B cell (primary cell): ENCODE measurements at regions not wholly inside any gene's neighbourhood (a gene's known extent, or its start where the extent isn't known, plus 50 kb on each side); places are given as distances from the start of the nearest gene placed in this dataset.

ENCODE experiments used
- ATAC-seq: fragments of 200-7000 bp; cut with Tn5 transposase; one replicate; pipeline ENCODE4 v1.10.0; 2021; ENCODE audit warnings: low read depth, mild to moderate bottlenecking, moderate number of reproducible peaks, moderate library complexity
- CTCF ChIA-PET: fragments of 350-600 bp; sonication (Branson Sonifier 250); formaldehyde crosslinking; loops from one replicate; lab custom pipeline; 2021; ENCODE audit warnings: antibody characterized with exemption, inconsistent platforms; lab: Charles Lee
- POLR2A ChIA-PET: fragments of 350-600 bp; sonication (Branson Sonifier 250); formaldehyde crosslinking; loops from one replicate; lab custom pipeline; 2021; ENCODE audit warnings: antibody characterized with exemption; lab: Charles Lee
- DNase-seq: peaks from one replicate; pipeline ENCODE4 v3.0.0; 2013
- H2AFZ ChIP-seq: 2 replicates; pipeline ENCODE4 v1.6.1; 2012; ENCODE audit warnings: mild to moderate bottlenecking, low read depth, low read length; ENCODE audit not compliant: insufficient read depth, poor library complexity, severe bottlenecking
- H3K27ac ChIP-seq, 2 donors: 1 replicate in 1 of 2; 2 replicates in 1 of 2; pipeline ENCODE4 v1.5.1; 2012 to 2013; ENCODE audit warnings: low read length in 2 of 2, mild to moderate bottlenecking in 2 of 2, moderate library complexity in 1 of 2
- H3K27me3 ChIP-seq, 4 experiments: fragments of 200-600 bp in 1 of 4; sonication (generic) in 1 of 4; replicated peaks in 1 of 4; 1 replicate in 2 of 4; 2 replicates in 2 of 4; pipeline versions ENCODE4 v1.6.1 to v1.7.0; 2013 to 2016; ENCODE audit warnings: low read length in 3 of 4, mild to moderate bottlenecking in 2 of 4, mixed read lengths in 1 of 4, moderate library complexity in 1 of 4; ENCODE audit not compliant: insufficient read depth in 4 of 4, control insufficient read depth in 3 of 4; ENCODE audit errors: control extremely low read depth in 1 of 4
- H3K36me3 ChIP-seq, 2 experiments: replicated peaks in 1 of 2; 1 replicate in 1 of 2; 2 replicates in 1 of 2; pipeline versions ENCODE4 v1.6.1 to v1.7.1; 2013; ENCODE audit warnings: low read length in 1 of 2; ENCODE audit not compliant: insufficient read depth in 2 of 2, control insufficient read depth in 1 of 2; ENCODE audit errors: control extremely low read depth in 1 of 2, extremely low read depth in 1 of 2
- H3K4me1 ChIP-seq, 2 donors: fragments of 200-600 bp in 1 of 2; sonication (generic) in 1 of 2; 1 replicate in 1 of 2; 2 replicates in 1 of 2; pipeline versions ENCODE4 v1.5.1 to v1.6.1; 2013 to 2017; ENCODE audit warnings: low read length in 2 of 2; ENCODE audit not compliant: control insufficient read depth in 2 of 2, insufficient read depth in 2 of 2
- H3K4me2 ChIP-seq: replicated peaks from 2 replicates; pipeline ENCODE3; 2012; ENCODE audit warnings: mild to moderate bottlenecking, low read depth, low read length; ENCODE audit not compliant: poor library complexity, severe bottlenecking
- H3K4me3 ChIP-seq, 5 experiments: fragments of 200-600 bp in 1 of 5; sonication (generic) in 1 of 5; 1 replicate in 3 of 5; 2 replicates in 2 of 5; pipeline versions ENCODE4 v1.5.1 to v1.7.0; 2011 to 2016; ENCODE audit warnings: low read length in 4 of 5, mild to moderate bottlenecking in 4 of 5, low read depth in 2 of 5, control low read depth in 1 of 5, moderate library complexity in 1 of 5; ENCODE audit not compliant: insufficient read depth in 1 of 5; ENCODE audit errors: control extremely low read depth in 1 of 5, extremely low read depth in 1 of 5
- H3K79me2 ChIP-seq: fragments of 200-600 bp; sonication (generic); one replicate; pipeline ENCODE4 v1.6.0; 2016; ENCODE audit warnings: low read length; ENCODE audit not compliant: control insufficient read depth, insufficient read depth
- H3K9ac ChIP-seq: fragments of 200-600 bp; sonication (generic); 2 replicates; pipeline ENCODE4 v1.6.1; 2017; ENCODE audit warnings: mild to moderate bottlenecking, low read length, moderate library complexity
- H3K9me3 ChIP-seq, 3 donors: one replicate each; pipeline versions ENCODE4 v1.6.1 to v1.7.1; 2013; ENCODE audit warnings: low read length in 2 of 3; ENCODE audit not compliant: control insufficient read depth in 2 of 3, insufficient read depth in 1 of 3; ENCODE audit errors: control extremely low read depth in 1 of 3
- H4K20me1 ChIP-seq: 2 replicates; pipeline ENCODE4 v1.6.0; 2012; ENCODE audit warnings: mild to moderate bottlenecking, low read length; ENCODE audit not compliant: insufficient read depth, control insufficient read depth, poor library complexity, severe bottlenecking
- H3K27ac Mint-ChIP-seq: one replicate; pipeline ENCODE4 v1.8.0; 2021; ENCODE audit warnings: mixed read lengths
- H3K27me3 Mint-ChIP-seq: one replicate; pipeline ENCODE4 v1.8.0; 2021; ENCODE audit warnings: mixed read lengths
- H3K4me1 Mint-ChIP-seq: one replicate; pipeline ENCODE4 v1.8.0; 2021; ENCODE audit warnings: mixed read lengths
- H3K4me3 Mint-ChIP-seq: one replicate; pipeline ENCODE4 v1.8.0; 2021; ENCODE audit warnings: mixed read lengths
- H3K9me3 Mint-ChIP-seq: one replicate; pipeline ENCODE4 v1.8.0; 2022; ENCODE audit warnings: mixed read lengths; ENCODE audit not compliant: insufficient read depth
- EZH2 ChIP-seq: IDR thresholded peaks from 2 replicates; pipeline ENCODE4 v1.6.1; 2012; ENCODE audit warnings: borderline replicate concordance, low read depth, mild to moderate bottlenecking, moderate library complexity, low read length; ENCODE audit not compliant: insufficient read depth, poor library complexity, severe bottlenecking
- WGBS: methylation state at CpG from one replicate; pipeline ENCODE4 v1.1.5; 2013; ENCODE audit warnings: missing lambda C conversion rate; ENCODE audit not compliant: insufficient coverage; 5-methylcytosine and 5-hydroxymethylcytosine counted together
- intact Hi-C: fragments of 100-400 bp; cut with micrococcal nuclease; formaldehyde crosslinking; loops from one replicate; pipeline ENCODE4 v1.10.0; 2022
- TF ChIP-seq, protein P1 (sequence below): fragments of 200-600 bp; IDR thresholded peaks from one replicate; pipeline ENCODE4 v1.8.0; 2022; ENCODE audit warnings: antibody characterized with exemption, mild to moderate bottlenecking

- Histone ChIP-seq H3K27ac (no peak overlapping the region), H3K9ac (no peak overlapping the region), H3K36me3 (no peaks in the 10 kb centered on the region), H3K27me3 (no peaks in the 10 kb centered on the region), H3K79me2 (no peaks in the 10 kb centered on the region), H3K4me2 (no peak overlapping the region), H3K9me3 (no peaks in the 10 kb centered on the region), H4K20me1 (no peaks in the 10 kb centered on the region), H2AFZ (no peak overlapping the region), H3K4me1 (no peaks in the 10 kb centered on the region), H3K4me3 (no peak overlapping the region)
- TF ChIP-seq EZH2, result no peak
- TF ChIP-seq, protein P1, sequence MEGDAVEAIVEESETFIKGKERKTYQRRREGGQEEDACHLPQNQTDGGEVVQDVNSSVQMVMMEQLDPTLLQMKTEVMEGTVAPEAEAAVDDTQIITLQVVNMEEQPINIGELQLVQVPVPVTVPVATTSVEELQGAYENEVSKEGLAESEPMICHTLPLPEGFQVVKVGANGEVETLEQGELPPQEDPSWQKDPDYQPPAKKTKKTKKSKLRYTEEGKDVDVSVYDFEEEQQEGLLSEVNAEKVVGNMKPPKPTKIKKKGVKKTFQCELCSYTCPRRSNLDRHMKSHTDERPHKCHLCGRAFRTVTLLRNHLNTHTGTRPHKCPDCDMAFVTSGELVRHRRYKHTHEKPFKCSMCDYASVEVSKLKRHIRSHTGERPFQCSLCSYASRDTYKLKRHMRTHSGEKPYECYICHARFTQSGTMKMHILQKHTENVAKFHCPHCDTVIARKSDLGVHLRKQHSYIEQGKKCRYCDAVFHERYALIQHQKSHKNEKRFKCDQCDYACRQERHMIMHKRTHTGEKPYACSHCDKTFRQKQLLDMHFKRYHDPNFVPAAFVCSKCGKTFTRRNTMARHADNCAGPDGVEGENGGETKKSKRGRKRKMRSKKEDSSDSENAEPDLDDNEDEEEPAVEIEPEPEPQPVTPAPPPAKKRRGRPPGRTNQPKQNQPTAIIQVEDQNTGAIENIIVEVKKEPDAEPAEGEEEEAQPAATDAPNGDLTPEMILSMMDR, result no peak
- ChIA-PET POLR2A (no interaction called here), CTCF (no interaction called here)
- Mint-ChIP-seq H3K4me3 (no peak overlapping the region), H3K27me3 (peaks cover 5% of the 10 kb centered on the region), H3K4me1 (no peaks in the 10 kb centered on the region), H3K9me3 (no peaks in the 10 kb centered on the region), H3K27ac (no peak overlapping the region)
- DNase-seq (no peak), ATAC-seq (no peak)
- 75% methylated on average over 1 of the region's 2 CpGs for WGBS
- intact Hi-C loops, result no loop called here
Measured at GRCh38 chr12:105676694-105677093, 346.2 kb downstream of the C12orf75 start.

- Histone ChIP-seq H4K20me1 (no peaks in the 10 kb centered on the region), H3K4me2 (no peak overlapping the region), H3K9ac (no peak overlapping the region), H3K79me2 (no peaks in the 10 kb centered on the region), H3K36me3 (no peaks in the 10 kb centered on the region), H3K27me3 (no peaks in the 10 kb centered on the region), H3K4me1 (no peaks in the 10 kb centered on the region), H2AFZ (no peak overlapping the region), H3K9me3 (no peaks in the 10 kb centered on the region), H3K27ac (no peak overlapping the region), H3K4me3 (no peak overlapping the region)
- ChIA-PET POLR2A (no interaction called here), CTCF (interaction anchor here (0.7 kb wide), 1 partner anchor 873 kb away, joined by 3 read pairs; no protein-coding TSS in a partner anchor)
- H3K4me3 Mint-ChIP-seq, result no peak overlapping the region
- DNase-seq (no peak), ATAC-seq (no peak)
- intact Hi-C loops, result no loop called here
- H3K27me3 Mint-ChIP-seq, result peaks cover 5% of the 10 kb centered on the region
- H3K4me1 Mint-ChIP-seq, result no peaks in the 10 kb centered on the region
- no peaks in the 10 kb centered on the region for H3K9me3 Mint-ChIP-seq
- 63% methylated on average over 1 of the region's 2 CpGs for WGBS
- H3K27ac Mint-ChIP-seq, result no peak overlapping the region
- TF ChIP-seq, protein P1, result no peak
- no peak for TF ChIP-seq EZH2
Measured at GRCh38 chr12:105677672-105678071, 347.2 kb downstream of the C12orf75 start.
